ENCODE measurements at regions not wholly inside any gene's neighbourhood (a gene's known extent, or its start where the extent isn't known, plus 50 kb on each side); places are given as distances from the start of the nearest gene placed in this dataset.

DNA sequence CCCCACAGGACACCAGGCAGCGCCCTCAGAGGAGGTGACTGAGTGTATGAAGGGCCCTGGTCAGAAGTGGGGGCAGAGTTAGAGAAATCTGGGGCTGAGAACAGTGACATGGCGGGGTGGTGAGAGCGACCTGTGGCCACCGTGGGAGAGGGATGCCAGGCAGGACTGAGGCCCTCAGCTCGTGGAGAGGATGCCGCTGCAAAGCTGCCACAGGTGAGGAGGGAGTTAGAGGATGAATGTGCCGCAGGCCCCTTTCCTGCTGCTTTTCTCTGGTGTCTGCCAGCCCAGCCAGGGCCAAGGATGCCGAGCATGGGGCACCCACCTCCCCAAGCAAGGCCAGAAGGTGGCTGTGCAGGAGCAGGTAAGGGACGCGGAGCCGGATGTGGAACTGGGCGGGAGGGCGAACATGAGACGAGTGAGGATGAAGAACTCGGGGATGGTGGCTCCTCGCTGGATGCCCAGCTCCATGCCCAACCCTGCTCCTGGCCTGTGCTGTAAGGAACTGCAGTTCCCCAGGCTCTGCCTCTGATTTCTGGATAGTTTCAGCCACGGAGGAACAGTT lies 269.2 kb upstream of the HDAC4 start:
- no peak for TF ChIP-seq EZH2 (IDR thresholded peaks at IDR 0.05; ENCODE audit: borderline replicate concordance, low read depth, low read length, severe bottlenecking)
- TF ChIP-seq, protein P1, sequence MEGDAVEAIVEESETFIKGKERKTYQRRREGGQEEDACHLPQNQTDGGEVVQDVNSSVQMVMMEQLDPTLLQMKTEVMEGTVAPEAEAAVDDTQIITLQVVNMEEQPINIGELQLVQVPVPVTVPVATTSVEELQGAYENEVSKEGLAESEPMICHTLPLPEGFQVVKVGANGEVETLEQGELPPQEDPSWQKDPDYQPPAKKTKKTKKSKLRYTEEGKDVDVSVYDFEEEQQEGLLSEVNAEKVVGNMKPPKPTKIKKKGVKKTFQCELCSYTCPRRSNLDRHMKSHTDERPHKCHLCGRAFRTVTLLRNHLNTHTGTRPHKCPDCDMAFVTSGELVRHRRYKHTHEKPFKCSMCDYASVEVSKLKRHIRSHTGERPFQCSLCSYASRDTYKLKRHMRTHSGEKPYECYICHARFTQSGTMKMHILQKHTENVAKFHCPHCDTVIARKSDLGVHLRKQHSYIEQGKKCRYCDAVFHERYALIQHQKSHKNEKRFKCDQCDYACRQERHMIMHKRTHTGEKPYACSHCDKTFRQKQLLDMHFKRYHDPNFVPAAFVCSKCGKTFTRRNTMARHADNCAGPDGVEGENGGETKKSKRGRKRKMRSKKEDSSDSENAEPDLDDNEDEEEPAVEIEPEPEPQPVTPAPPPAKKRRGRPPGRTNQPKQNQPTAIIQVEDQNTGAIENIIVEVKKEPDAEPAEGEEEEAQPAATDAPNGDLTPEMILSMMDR (IDR thresholded peaks at IDR 0.05; ENCODE audit: extremely low read depth in 1 of 2, insufficient read depth in 1 of 2, low read depth in 1 of 2, low read length in 2 of 2), result no peak
